ENCODE measurements at regions not wholly inside any gene's neighbourhood (a gene's known extent, or its start where the extent isn't known, plus 50 kb on each side); places are given as distances from the start of the nearest gene placed in this dataset.

- no peak for TF ChIP-seq CTCF (IDR thresholded peaks at IDR 0.05; ENCODE audit: control insufficient read depth, extremely low read depth, insufficient read depth)
- H3K4me3 ChIP-seq (ENCODE audit: low read depth, low read length), result no peak overlapping the region
- DNase-seq (ENCODE audit: low read depth), result no peak
Observed at GRCh38 chr5:68793993-68794392, 299.8 kb upstream of the SLC30A5 start.

- DNase-seq (ENCODE audit: low read depth), result no peak
- TF ChIP-seq CTCF (IDR thresholded peaks at IDR 0.05; ENCODE audit: control insufficient read depth, extremely low read depth, insufficient read depth), result no peak
- no peak overlapping the region for H3K4me3 ChIP-seq (ENCODE audit: low read depth, low read length)
Observed at GRCh38 chr5:68795190-68795589, 298.6 kb upstream of the SLC30A5 start.

GRCh38 chr5:68798877-68799843 lies 294.7 kb upstream of the SLC30A5 start:
- TF ChIP-seq CTCF (IDR thresholded peaks at IDR 0.05; ENCODE audit: control insufficient read depth, extremely low read depth, insufficient read depth), result no peak
- no peak for DNase-seq (ENCODE audit: low read depth)
- no peak overlapping the region for H3K4me3 ChIP-seq (ENCODE audit: low read depth, low read length)

- TF ChIP-seq CTCF (IDR thresholded peaks at IDR 0.05; ENCODE audit: control insufficient read depth, extremely low read depth, insufficient read depth), result no peak
- H3K4me3 ChIP-seq (ENCODE audit: low read depth, low read length), result no peak overlapping the region
- DNase-seq (ENCODE audit: low read depth), result no peak
Observed at GRCh38 chr5:68802430-68802829, 291.4 kb upstream of the SLC30A5 start.

- DNase-seq (ENCODE audit: low read depth), result no peak
- TF ChIP-seq CTCF (IDR thresholded peaks at IDR 0.05; ENCODE audit: control insufficient read depth, extremely low read depth, insufficient read depth), result no peak
Observed at GRCh38 chr5:68803881-68804319, 289.9 kb upstream of the SLC30A5 start.

GRCh38 chr5:68804343-68804742 lies 289.5 kb upstream of the SLC30A5 start:
- DNase-seq (ENCODE audit: low read depth), result no peak
- no peak for TF ChIP-seq CTCF (IDR thresholded peaks at IDR 0.05; ENCODE audit: control insufficient read depth, extremely low read depth, insufficient read depth)
- H3K4me3 ChIP-seq (ENCODE audit: low read depth, low read length), result no peak overlapping the region

More at GRCh38 chr5:68803881-68804319, 289.9 kb upstream of the SLC30A5 start:
- H3K4me3 ChIP-seq (ENCODE audit: low read depth, low read length), result no peak overlapping the region
